Stimulated activated CD4-positive, alpha-beta T cell treated with anti-CD3 and anti-CD28 coated beads, Interleukin-1b, Interleukin-23, amount 100 ng/mL, for 4 hours (primary cell): ENCODE measurements at regions not wholly inside any gene's neighbourhood (a gene's known extent, or its start where the extent isn't known, plus 50 kb on each side); places are given as distances from the start of the nearest gene placed in this dataset.

ENCODE experiments used
- DNase-seq, 2 donors: peaks; one replicate each; pipeline ENCODE4 v3.0.0-alpha.2; 2020; ENCODE audit warnings: low read depth in 2 of 2

DNA sequence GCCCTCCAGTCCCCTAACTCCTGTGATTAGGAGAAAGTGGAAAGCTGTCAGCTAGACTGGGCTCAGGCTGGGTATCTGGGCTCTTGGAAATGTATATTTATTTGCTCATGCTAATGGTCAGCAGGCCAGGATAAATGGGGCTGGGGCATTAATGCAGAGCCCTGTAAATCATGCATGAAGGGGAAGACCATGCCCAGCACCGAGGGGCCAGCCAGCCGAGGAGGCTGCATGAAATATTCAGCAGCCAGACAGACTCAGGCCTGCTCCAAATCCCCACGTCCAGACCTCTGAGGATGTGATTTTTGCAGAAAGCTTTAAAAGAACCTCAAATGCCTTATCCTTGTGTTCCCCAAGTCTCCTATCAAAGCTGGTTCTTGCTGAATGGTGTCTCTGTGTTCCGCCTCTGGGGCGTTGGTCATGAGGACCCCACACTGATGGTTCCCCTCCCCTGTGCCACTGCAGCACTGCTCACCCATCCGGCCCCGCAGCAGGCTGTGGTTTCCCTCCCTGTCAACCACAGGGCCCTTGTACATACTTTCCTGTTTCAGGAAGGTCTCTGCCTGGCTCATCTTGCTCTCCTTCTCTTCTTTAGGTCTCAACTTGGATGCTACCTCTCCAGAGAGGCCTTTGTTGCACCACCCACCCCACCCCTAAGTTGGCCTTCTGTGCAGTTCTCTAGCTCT, 358.4 kb downstream of the CDH26 start:
- no peak for DNase-seq

DNA sequence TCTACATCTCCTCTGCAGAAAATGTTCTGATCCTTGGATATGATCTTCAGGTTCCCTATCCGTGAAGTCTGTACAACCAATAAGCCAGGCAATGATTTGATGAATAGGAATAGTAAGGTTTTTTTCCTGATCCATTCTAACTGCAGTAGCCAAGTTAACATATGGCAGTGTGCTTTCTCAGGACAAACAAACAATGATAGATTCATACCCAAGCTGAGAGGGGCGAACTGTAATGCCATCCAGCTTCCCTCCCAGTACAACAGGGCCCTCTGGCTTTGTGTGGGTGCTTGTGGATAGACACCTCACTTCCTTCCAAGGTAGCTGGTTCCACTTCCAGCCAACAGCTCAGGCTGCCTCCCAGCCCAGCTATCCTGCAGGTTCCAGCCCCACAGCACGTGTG, 359.2 kb downstream of the CDH26 start:
- no peak for DNase-seq

- no peak for DNase-seq
Measured at GRCh38 chr20:60321601-60322000, 363.4 kb downstream of the CDH26 start.

DNA sequence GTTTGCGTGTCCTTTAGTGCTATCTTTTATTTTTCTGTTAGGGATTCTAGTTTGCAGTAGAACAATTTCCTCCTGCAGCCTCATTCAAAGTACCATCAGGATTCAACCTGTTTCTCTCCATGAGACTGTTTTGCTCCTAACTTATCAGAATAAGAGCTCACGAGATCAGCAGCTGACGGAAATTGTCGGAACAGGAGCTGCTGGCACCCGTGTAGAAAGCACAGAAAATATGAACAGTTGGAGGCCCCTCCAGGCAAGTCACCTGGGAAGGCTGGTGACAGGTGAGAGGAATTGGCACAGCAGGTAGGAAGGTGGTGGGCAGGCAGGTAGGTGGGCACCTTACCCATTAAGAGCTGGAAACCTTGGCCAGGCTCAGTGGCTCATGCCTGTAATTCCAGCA, 368.6 kb downstream of the CDH26 start:
- DNase-seq: no peak

- no peak for DNase-seq
Measured at GRCh38 chr20:60327971-60328660, 369.9 kb downstream of the CDH26 start.

- DNase-seq: no peak
Measured at GRCh38 chr20:60330461-60330860, 372.2 kb downstream of the CDH26 start.

GRCh38 chr20:60331688-60332300, 373.6 kb downstream of the CDH26 start:
- no peak for DNase-seq

GRCh38 chr20:60332523-60332922, 374.3 kb downstream of the CDH26 start:
- no peak for DNase-seq

DNA sequence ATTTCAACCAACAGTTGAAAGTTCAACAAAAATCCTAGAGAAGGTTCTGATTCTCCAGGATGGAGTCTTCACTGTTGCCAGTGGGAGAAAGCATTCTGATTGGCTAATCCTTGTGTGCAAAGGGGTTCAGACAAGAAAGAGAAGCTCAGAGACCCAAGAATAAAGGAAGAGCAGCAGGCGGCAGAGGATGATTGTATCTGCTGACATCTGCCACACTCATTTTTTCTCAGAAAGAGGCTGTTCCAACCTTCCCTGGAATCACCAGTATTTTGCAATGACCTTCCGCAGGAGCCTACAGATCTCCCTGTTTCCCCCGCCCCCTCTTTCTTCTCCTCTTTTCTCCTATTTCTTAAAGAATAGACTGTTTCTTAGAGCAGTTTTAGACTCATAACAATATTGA, 376.7 kb downstream of the CDH26 start:
- DNase-seq: no peak

- DNase-seq: no peak
Measured at GRCh38 chr20:60338556-60338955, 380.3 kb downstream of the CDH26 start.

DNA sequence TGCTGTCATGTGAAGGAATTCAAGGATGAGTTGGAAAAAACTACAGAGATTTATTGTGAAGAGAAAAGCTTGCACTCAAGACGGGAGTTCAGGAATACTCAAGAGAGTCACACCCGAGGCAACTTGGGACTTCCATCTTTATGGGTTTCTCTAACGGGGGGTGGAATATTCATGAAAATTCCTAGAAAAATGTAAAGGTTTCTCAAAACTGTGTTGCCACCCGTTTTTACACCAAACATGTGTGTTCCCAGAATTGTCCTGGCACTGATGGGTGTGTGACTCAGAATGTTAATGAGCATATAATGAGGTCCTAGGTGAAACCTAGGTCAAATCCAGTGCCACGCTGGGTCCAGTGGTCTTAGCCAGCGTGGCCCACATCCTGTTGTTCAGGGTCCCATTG, 381.5 kb downstream of the CDH26 start:
- no peak for DNase-seq

DNA sequence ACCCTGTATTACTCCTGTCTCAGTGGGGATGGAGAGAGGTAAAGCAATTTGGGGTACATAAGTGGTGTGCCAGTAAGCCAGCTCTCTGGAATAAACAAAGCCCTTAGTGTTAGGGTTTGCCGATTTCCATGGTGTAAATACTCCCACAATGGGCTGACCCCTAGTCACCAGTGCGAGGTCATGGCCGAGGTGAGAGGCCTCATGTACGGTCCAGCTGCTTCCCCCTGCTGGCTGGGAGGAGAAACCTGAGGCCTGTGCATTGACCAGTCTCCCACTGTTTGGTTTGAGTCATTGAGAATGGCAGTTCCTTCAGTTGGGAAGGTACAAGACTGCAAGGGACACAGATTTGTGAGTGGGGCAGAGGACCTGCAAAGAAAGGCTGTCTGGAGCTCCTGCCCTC, 382.0 kb downstream of the CDH26 start:
- DNase-seq: no peak

DNA sequence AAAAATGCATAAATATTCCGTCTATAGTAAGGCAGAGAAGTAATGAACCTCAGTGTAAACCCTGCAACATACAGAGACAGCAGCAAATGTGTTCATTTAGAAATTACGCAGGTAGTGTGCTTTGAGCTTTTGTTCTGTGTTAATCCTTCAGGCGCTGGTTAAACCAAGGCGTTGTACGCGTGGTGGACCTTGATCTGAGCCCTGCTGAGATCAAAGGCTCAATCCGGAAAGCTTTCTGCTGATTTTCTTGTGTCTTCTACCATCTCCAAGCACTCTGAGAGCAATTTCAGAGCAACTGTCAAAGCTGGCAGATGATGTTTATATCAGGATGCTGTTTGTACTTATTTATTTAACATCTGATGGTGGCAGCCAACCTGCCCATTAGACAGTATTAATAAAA, 382.8 kb downstream of the CDH26 start:
- no peak for DNase-seq

DNA sequence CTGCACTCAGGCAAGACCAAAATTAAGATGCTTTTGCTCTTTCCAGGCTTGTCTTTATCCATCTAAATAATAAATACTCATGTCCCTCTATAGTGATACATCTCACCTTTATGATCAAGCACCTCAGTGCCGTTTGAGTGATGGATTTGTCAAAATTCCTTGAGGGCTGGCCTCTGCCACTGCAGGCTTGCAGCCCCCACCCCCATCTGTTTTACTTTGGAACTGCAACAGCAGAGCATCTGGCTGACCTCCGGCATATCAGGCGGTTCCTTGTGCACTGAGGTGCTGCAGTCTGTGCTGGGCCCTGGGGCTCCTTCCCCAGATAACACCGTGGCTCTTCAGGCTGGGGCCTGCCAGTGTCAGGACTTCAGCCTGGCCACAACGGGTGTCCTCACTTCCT, 386.9 kb downstream of the CDH26 start:
- no peak for DNase-seq

DNA sequence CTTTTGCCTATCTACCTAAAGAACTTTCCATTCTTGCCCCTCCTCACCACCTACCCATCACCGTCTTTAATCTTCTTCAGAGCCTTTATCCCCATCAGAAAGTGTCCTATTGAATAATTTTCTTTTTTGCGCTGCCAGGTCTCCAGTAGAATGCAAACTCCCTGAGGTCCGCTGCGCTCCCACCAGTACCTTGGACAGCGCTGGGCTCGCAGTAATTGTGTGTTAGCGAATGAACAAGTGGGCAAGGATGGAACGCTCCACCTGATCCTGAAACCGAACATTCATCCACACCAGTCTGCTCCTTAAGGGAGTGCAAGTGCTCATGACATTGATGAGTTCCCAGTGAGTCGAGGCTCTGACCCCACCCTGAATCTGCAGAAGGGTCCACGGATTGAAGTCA, 391.2 kb downstream of the CDH26 start:
- no peak for DNase-seq

DNA sequence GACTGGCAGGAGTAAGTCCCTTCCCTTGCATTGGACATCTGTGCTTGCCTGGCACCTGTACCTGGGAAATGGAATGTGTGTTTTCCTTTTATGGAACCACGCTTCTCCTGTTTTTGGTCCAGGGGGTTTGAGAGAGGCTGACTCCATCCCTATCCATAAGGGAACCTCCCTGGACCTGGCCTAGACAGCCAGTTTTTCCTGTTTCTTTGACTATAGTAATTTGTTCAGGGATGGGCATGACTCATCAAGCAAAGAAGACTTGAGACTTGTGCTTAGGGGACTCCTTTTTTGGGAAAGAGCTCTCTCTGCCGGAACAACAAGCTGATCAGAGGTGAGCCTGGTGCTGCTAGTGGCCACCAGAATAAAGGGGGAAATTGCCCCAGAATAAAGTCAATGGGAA, 393.8 kb downstream of the CDH26 start:
- DNase-seq: no peak

DNA sequence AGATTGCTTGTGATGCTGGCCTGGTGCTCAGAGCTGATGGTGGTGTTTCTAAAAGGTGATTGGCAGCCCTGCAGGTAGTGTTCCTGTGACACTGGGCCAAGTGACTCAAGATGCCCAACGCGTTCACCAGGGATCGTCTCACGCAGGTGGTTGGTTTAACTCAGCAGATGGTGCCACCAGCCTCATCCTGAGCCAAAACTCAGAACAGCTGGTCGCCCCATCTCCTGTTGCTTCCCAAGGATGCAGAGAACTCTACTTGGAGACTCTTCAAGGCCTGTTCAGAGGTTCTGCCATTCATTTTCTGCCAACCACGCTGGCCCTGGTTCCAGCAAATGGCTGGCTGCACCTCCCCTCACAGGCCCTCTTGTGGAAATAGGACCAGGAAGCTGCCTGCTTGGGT, 394.4 kb downstream of the CDH26 start:
- no peak for DNase-seq

DNA sequence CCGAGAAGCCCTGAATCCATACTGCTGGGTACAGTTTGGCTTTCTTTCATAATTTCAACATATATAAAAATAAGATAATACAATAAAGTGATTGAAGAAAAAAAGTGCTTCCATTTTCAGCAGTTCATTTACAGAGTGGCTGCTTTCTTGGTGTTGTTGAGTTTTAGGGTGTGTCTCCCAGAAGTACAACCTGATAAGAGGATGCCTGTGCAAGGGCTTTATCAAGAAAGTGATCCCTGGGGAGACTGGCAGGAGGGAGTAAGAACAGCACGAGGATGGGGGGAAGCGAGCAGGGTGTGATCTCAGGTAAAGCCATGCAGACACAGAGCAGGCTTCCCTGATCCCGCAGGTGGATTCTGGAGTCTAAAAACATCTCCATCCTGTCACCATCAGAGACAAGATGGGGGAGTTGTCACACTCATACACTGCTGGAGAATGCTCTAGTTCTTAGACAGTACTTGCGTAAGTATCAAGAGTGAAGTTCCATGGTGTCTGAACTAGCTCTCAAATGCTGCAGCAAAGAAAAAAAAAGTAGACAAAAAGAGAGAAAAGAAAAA, 395.9 kb downstream of the CDH26 start:
- DNase-seq: no peak

DNA sequence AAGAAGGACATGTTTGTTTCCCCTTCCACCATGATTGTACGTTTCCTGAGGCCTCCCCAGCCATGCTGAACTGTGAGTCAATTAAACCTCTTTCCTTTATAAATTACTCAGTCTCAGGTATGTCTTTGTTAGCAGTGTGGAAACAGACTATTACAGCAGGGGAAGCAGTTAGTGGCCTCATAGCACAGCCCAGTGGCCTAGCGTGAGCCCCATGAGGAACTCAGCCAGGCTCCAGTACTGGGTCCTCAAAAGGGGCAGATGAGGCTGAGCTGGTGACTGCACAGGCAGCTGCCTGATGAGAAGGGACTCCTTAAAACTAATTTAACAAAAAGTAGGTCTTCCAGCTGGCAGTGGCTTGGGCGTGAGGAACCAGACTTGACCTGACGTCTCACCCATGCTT, 399.9 kb downstream of the CDH26 start:
- DNase-seq: no peak

DNA sequence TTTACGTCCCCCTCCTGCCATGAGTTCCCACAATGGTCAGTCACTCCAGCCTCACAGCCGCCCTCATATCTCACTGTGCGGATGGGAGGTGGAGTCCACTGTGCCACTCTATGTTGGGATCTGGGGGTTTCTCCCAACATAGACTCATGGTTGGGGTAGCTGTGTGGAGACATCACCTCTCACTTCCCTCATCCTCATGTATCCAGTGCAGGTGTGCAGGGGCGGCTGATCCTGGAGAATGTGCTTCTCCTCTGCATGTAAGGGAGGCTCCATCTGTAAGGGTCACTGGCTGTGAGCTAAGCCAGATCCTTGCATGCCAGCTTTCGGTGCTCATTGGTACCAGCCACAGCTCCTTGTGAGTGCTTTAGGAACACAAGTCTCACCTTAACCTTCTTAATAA, 400.8 kb downstream of the CDH26 start:
- DNase-seq: no peak

- no peak for DNase-seq
Measured at GRCh38 chr20:60361761-60362395, 403.7 kb downstream of the CDH26 start.

DNA sequence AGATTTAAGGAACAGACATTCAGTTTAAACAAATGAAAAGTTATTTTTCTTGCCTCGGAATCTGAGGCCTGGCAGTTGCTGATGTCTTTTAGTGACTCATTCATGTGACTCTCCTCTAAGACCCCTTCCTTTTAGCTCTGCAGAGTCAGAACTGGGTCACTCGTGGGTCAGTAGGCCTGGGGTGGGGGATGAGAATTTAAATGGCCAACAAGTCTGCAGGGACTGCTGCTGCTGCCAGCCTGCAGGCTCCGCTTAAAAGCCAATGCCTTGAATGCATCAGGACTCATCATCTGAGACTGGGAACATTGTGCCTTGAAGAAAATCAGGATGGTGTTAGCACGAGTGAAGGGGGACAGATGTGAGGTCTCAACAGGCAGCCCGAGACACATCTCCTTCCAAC, 404.3 kb downstream of the CDH26 start:
- DNase-seq: no peak

DNA sequence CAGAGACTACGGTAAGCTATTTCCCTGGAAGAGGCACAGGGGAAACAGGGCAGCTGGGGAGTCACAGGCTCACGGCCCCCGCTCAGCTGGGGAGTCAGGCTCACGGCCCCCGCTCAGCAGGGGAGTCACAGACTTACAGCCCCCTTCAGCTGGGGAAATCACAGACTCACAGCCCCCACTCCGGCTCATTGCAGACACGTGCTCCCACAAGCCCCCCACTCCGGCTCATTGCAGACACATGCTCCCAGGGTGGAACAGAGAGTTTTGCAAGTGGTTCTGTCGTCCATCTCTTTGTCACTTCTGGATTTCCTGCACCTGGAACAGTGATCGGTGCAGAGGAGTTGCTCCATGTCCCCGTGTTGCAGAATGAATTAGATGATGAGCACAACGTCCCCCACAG, 405.5 kb downstream of the CDH26 start:
- no peak for DNase-seq
